SKM-1 treated with dmso at 0.1 percent for 144 hours (cell line): ENCODE measurements at regions not wholly inside any gene's neighbourhood (a gene's known extent, or its start where the extent isn't known, plus 50 kb on each side); places are given as distances from the start of the nearest gene placed in this dataset.
A peak's percentile ranks its signal among the peaks of the same experiment; 100 is the strongest.

ENCODE experiments used
- DNase-seq: peaks from one replicate; lab custom pipeline; 2025; ENCODE audit not compliant: unreplicated experiment; lab: John Stamatoyannopoulos, UW

GRCh38 chr4:20627866-20628265 lies 72.4 kb upstream of the PACRGL start:
- DNase-seq: no peak

GRCh38 chr4:20629186-20630106 lies 70.8 kb upstream of the PACRGL start:
- peak; percentile 39 for DNase-seq

- DNase-seq: no peak
Measured at GRCh38 chr4:20638825-20639224, 61.4 kb upstream of the PACRGL start.

GRCh38 chr4:20639346-20639745 lies 60.9 kb upstream of the PACRGL start:
- no peak for DNase-seq

GRCh38 chr4:20640989-20641388 lies 59.3 kb upstream of the PACRGL start:
- no peak for DNase-seq

- DNase-seq: peak; percentile 16
Measured at GRCh38 chr4:20641976-20642375, 58.3 kb upstream of the PACRGL start.

GRCh38 chr4:20643631-20644030 lies 56.6 kb upstream of the PACRGL start:
- DNase-seq: no peak

GRCh38 chr4:20645236-20645635 lies 55.0 kb upstream of the PACRGL start:
- DNase-seq: no peak

- no peak for DNase-seq
Measured at GRCh38 chr4:20646287-20646686, 54.0 kb upstream of the PACRGL start.
